Activated T-cell treated with anti-CD3 and anti-CD28 coated beads, Interleukin-2, amount 50 U/mL, for 48 hours (primary cell): ENCODE measurements at regions not wholly inside any gene's neighbourhood (a gene's known extent, or its start where the extent isn't known, plus 50 kb on each side); places are given as distances from the start of the nearest gene placed in this dataset.

Source experiments
- DNase-seq, 2 experiments: peaks; one replicate each; pipeline ENCODE4 v3.0.0-alpha.2; 2020

DNA sequence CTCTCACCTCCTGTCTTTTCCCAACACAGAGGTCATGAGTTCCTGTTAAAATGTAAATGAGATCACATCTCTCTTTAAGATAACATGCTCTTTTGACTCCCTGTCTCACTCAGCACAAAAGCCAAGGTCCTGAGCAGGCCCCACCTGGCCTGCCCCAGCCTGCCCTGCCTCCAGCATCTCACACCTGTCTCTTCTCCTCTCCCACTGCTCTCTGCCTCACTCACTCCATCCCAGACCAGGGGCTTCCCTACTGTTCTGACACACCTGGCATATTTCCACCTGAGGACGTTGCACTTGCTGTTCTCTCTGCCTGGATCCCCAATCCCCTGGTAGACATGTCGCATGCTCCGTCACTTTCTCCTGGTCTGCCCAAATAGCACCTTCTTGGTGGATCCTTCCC, 285.0 kb upstream of the ZMIZ1 start:
- DNase-seq, result no peak

DNA sequence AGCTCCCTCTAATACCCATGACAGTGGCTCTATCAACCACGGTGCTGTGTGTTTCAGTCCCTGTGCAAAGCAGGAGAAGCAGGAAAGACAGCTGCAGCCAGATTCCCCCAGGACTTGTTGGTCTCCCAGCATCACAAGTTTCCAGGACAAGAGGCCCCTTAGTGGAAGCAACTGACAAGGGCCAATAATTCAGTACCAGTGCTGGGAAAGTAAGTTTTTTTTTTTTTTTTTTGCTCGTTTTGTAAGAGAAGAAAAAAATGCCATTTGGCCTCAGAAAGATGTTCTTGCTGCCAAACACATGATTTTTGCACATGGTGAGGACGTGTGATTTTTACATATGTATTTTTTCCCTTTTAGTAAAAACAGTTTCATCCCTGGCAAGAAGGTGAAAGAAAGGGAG, 284.2 kb upstream of the ZMIZ1 start:
- no peak for DNase-seq

DNA sequence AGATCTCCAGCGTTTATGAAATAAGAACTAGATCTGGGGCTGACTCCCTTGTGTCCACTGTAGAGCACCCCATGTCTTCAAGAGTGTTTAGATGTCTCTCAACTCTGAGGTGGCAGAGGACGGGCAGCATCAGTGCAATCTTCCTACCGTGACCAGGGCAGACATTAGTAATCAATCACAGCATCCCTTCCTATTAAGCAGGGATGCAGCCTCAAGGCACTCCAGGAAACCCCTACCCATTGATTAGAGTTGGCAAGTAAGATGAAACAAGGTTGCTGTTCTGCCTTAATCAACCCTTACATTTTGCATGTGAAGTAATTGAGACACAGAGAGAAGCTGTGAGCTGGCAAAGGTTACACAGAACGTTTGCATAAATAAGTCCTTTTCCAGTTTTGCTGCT, 283.7 kb upstream of the ZMIZ1 start:
- no peak for DNase-seq

DNA sequence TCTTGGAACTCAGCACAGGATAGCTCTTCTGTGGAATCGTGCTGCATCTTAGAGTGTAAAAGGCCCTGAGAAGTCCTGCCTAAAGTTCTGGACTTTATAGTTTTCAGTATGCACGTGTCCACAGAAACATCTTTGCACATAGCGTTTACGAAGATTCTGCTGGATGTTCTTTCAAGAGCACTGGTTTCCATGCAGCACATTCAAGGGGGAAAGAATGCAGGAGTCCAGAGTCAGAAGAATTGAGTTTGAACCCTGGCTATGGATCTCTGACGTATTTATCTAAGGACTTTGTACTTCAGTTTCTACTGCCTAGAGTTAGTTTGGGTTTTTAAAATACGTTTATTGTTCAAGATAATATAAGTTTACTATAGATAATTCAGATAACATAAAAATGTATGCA, 282.8 kb upstream of the ZMIZ1 start:
- DNase-seq, result no peak

DNA sequence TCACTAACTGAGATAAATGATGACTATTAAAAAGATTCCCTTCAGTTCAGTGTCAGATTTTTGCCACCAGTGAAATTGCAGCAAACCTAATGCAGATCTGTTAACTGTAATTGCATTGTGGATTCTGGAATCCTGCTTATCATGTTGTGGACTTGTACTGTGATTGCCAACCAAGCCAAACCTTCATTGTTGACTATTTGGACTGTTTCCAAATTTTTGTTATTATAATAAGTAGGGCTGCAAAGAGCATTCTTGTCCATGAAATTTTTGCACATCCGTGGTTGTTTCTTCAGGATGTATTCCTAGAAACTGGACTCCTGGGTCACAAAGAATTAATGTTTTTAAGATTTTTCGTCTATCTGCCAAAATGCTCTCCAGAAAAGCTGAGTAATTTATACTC, 281.6 kb upstream of the ZMIZ1 start:
- no peak for DNase-seq

DNA sequence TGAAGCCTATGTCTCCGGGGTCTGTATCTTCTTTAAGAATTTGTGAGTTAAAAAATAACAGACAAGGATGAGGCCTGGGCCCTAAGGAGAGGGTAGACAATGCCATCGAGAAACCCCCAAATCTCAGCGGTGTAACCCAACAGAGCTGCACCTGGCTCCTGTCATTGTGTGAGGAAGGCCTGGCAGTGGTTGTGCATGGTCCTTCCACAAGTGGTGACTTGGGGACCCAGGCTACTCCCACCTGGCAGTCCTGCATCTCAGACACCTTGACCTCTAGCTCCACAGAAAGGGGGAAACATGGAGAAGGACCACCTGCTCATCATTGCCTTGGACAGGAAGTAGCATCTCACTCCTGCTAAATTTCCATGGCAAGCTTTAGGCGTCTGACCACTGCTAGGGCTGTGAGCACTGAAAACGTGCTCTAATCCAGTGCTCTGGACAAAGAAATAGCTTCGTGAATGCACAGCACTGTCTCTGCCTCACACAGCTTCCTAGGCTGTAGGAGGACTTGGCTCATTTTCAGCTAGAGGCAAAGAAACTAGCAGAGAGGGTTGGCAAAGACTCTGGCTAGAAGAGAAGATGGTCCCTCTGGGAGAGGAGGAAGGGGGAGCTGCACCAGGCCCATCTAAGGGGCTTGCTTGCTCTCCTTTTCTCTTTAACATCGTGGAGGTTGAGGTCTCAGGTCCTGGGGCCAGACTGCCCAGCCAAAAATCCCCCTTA, 273.9 kb upstream of the ZMIZ1 start:
- DNase-seq, result no peak

DNA sequence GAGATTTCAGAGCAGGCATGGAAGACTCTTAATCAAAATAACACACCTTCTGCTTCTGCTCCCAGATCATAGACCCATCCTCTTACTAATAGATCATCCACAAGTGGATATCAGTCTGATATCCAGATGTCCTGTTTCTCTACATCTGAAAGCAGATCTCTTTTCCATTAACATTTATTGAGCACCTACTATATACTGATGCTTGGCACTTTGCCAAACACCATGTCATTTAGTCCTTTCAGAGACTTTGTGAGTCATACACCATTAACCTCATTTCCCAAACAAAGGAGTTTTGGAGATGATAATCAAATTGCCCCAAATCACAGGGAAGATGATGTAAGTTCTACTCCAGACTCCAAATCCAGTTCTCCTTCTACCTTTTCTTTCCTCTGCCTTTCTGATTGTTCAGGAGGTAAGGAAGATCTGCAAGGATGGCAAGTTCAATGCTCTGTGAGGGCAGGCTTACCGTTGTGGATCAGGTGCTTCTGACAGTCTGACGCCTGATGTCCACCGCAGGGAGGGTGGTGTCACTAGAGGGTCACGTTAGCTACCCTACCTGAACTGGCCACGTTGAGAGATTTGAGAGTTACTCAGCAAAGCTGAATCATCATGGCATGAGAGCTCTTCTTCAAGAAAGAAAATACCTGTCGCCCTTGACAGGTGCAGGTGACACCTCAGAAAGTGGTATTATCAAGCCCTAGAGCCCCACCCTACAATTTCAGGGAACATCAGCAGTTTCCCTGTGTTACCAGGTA, 269.6 kb upstream of the ZMIZ1 start:
- DNase-seq, result no peak

DNA sequence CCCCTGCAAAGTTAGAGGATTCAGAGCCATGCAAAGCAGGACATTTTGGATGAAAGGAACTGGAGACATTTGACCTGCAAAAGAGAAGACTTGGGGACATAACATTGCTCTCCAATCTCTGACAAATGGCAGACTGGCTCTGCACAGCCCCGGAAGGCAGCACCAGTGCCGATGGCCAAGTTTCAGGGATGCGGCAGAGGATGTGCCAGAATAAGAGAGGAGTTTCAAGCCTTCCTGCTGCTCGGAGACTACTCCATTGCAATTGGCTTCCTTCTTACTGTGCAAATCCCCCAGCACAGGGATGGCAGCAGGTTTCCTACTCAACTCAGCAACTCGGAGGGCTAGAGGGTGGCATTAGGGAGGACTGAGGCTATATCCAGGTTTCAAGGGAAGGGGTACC, 268.8 kb upstream of the ZMIZ1 start:
- no peak for DNase-seq

DNA sequence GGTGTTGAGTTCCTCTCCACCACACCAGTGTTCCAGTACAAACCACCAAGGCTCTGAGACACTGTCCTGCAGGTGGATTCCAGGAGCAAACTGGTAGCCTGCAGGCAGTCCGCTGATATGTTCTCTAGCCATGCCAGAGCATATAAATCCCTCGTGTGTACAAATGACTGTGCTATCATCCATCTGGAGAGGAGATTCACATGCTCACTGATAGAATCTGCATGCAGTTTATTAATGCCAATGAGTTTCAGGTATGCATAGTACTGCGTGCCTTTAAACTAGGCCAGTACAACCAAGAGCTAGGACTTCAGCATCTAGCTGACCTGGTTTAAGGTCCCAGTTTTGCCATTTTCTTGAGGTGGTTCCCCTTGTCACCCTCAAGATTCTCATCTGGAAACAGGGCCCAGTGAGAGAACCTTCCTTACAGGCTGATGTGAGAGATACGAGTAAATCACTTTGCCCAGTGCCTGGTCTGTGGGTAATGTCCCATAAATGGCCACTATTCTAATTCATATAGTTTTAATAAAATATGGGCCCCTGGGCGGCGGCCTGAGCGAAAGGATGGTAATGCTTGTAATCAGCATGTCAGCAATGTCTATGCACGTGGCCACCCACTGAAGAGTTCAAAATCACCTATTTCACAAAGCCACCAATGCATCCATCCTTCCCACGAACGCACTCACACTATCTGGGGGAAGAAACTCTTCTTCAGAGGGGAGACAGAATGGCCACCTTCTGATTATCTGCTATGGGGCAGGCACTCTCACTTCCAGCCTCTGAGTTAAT, 268.0 kb upstream of the ZMIZ1 start:
- no peak for DNase-seq

DNA sequence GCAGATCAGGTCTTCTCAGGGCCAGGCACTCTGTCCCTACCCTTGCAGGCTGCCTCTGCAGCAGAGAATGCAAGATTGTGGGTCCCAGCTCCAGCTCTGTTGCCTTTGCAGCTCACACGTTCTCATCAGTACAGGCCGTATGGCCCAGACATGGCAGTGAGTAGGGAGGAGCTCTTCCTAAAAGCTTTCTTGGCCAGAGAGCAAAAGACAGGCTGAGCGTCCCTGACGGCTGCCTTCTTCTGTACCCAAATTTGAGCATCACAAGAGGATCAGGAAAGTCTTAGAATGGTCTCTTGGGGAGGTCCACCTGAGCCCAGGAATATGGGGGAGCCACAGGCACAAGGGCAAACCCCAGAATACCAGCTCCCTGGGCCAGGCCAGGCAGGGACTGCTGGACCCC, 266.3 kb upstream of the ZMIZ1 start:
- DNase-seq, result no peak

DNA sequence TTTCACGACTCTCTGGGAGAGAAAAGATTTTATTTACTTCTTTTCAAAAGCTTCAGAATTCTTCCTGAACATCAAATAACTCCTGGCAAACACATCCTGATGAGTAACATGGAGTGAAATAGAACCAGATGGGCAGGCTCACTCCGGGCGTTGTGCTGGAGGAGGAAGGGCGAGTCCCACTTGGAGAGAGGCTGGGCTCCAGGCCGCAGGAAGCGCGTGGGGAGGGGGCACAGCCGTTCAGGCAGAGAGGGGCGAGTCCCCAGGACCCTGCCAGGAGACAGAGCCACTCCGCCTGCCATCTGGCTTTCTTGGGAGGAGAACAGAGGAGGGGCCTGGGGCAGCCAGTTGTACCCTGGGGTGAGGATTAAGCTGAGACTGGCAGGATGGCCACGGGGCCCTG, 265.9 kb upstream of the ZMIZ1 start:
- DNase-seq, result no peak

DNA sequence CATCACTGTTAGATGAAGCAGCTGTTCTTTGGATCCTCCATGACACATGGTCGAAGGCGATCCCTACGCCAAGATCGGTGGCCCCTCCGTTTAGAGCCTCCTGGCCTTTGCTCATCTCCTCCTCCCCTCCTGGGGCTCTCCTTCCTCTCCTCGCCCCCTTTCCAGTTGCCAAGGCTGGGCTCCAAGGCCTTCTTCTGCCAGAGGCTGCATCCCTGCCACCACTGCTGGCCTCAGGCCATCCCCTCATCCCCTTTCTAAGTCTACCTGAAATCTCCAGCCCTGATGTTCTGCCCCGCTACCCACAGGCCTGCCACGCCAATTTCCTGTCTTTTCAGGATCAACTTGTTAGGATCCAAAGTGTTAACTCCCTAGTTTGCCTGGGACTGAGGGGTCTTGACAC, 265.1 kb upstream of the ZMIZ1 start:
- DNase-seq, result no peak

DNA sequence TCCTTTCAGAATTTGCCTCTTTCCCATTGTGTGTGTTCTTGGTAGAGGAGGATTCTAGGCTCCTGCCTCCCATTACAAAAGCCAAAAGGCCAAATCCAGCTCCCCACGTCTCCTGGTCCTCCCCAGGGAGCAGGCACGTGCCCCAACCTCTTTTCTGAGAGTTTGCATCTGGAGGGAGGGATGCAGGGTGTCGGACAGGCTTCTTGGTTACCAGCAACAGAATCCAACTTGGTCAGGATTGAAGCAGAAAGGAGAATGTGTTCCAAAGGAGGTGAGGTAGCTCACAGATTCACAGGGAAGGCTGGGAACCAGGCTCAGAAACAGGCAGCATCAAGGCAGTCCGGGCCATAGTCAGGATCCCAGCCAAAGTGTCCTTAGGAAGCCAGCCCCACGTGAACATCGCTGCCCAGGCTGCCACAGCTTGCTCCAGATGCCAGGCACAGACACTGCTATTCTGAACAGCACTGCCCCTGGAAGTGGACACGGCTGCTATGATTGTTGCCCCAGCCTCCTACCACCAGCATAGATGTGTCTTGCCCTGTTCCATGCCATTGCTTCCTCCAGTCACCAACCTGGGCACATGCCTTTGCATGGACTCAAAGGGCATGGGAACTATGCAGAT, 264.2 kb upstream of the ZMIZ1 start:
- no peak for DNase-seq

DNA sequence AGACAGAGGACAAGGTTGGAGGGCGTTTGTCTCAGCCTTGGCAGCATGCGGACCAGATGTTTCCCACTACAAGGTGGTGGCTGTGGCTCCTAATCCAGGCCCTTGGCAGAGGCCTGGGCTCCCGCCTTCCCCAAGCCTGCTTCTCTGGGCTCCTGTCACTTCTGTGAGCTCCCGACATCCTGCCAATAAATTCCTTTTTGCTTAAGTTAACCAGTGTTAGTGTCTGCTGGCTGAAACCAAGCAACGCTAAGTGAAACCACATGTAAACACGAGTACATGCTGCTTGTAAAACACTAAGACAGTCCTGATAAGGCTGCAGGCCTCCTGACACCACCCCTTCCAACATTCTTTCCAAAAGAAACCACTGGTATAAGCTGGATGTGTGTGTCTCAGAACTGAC, 263.6 kb upstream of the ZMIZ1 start:
- no peak for DNase-seq

DNA sequence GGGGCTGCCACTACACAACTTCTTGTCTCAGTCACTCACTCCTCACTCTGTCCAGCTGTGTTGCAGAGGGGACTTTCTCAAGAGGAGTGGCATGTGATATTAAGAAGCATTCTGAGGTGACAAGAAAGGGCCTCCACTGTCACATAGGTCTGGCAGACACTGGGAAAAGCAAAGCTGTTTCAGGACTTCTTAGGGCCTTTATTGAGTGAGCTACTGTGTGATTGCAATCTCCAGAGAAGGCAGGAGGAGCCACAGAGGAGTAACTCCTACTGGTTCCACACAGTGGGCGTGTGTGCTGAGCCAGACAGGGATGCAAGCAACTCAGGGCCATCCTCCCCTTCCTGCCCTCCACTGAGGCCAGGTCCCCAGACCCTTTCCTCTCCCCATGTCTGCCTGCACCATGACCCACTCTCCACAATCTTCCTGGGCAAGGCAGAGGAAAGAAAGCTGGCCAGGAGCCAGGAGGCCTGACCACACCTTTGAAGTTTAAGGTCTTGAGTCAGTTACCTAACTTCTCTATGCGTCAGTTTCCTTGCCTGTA, 262.0 kb upstream of the ZMIZ1 start:
- DNase-seq, result no peak

DNA sequence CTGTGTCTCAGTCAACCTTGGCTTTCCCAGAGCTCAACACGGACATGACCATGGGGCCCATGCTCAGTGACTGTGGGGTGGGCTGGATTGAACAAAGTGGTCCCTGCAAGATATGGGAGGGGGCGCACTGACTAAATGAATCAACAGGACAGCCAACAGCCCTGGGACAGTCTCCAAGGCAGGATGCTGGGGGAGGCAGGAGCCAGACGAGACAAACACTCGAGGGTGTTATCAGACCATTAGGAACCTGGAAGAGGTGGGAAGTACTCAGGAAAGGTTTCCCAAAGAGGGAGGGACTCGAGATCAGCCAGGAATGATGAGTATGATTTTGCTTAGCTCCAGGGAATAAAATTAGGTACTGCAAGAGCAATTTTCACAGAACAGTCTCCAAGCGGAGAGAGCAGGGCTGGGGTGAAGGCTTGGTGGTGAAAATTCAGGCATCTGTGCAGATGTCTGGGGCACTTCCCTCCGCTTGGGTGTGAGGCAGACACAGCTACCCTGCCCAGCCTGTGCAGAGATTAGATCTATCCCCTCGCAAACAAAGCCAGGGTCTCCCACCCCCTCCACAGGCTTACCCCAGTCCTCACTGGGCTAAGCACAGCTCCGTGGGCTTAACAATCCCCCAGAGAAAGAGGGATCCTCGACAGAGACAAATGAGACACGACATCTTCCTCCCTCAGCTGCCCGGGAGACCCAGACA, 261.1 kb upstream of the ZMIZ1 start:
- no peak for DNase-seq

DNA sequence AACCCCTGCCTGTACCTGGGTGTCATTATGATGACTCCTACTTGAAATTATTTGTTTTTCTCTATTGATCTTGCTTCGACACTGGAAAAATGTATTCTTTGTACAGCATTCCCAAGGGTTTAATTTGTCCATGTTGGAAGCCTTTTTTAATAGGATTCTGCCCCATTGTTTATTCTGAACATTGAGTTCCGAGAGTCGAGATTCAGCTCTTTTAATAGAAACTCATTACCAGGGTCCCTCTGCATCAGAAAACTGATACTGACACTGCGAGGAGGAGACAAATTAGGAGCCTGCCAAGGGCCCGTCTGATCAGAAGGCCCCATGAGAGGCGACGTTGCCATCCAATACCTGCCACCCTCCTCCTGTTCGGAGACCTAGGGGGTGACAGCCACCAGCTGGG, 260.5 kb upstream of the ZMIZ1 start:
- no peak for DNase-seq

DNA sequence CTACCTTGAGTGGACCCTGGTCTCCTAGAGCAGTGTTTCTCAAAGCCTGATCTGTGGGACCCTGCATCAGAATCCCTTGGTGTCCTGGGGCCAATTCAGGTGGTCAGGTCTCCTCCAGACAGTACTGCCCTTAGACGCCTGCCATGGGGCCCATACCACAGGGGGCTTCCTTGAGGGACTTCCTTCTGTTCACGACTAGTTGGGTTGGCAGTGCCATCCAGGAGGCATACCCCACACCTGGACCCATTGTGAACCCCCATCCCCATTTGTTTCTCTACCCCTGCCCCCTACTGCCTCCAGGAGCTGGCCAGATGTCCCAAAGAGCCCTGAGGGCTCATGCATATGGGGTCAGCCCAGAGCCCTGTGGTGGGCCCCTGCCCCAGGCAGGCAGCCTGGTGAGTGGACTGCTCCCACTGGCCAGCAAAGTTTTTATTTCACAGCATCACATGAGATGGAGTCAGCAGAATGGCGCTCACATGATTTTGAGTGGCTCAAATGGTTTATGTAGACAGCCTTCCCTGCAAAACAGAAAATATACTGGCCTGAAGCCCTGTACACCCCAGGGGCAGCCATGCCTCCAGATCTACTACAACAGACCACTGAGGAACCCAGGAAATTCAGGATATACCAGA, 259.9 kb upstream of the ZMIZ1 start:
- DNase-seq, result no peak

DNA sequence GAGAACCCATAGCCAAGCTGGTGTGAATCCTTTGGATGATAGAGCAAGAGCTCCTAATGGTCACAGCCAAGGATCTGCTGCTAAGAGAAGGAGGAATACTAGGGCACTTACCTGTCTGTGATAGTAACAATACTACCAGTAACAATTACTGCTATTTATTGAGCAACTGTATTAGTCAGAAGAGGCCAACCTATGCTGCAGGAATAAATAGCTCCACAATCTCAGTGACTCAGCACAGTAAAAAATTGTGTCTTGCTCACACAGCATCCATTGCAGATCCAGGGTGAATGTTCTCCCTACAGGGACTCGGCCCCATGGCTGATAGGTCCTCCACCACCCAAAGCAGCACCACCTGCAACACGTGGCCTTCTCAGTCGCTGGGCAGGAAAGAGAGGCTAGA, 257.6 kb upstream of the ZMIZ1 start:
- no peak for DNase-seq

DNA sequence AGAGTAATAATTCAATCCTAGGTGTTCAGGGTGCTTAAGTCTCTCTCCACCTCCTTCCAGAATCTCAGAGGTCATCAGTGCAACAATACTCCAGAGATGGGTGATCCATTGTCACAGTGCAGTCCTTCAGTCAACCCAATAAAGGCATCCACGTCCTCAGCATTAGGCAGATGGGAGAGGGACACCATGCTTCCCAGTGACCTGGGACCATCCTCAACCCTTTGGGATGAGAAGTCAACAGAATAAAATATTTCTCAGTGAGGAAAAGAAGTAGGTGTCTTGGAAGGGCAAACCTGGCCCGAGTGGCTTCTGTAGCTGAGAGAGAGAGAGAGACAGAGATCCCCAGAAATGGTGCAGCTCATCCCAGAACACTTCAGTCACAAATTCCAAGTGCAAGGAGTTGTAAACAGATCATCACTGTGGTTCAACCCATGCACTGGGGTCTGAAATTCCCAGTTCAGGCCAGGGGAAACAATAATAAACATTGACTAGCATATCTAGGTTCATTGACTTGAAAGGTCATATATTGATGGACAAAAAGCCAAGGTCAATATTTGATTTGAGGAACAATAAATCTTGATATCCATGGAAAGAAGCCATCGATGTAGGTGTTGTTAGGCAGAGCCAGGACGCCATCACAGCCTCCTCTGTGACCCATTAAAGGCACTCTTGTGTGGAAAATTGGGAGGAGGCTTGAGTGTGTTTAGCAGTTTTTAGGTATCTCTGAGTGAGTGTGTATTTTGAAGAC, 256.0 kb upstream of the ZMIZ1 start:
- no peak for DNase-seq

DNA sequence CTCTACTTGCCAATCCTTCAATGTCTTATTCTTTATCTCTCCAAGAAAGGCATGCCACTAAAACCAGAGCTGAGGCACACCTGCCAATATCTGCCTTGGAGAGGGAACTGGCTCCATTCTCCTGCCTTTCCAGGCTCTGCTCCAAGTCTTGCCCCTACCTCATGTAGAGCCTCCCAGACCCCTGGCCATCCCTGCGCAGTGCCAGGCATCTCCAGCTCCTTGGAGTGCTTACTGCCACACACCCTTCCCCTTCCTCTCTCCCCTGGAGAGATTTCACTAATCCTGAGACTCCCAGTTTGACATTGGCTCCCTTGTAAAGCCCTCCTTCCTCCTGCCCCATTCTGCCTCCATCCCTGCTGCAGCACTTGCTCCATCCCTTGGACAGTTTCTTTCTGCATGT, 255.2 kb upstream of the ZMIZ1 start:
- DNase-seq, result no peak
